ENCODE measurements at regions not wholly inside any gene's neighbourhood (a gene's known extent, or its start where the extent isn't known, plus 50 kb on each side); places are given as distances from the start of the nearest gene placed in this dataset.

DNA sequence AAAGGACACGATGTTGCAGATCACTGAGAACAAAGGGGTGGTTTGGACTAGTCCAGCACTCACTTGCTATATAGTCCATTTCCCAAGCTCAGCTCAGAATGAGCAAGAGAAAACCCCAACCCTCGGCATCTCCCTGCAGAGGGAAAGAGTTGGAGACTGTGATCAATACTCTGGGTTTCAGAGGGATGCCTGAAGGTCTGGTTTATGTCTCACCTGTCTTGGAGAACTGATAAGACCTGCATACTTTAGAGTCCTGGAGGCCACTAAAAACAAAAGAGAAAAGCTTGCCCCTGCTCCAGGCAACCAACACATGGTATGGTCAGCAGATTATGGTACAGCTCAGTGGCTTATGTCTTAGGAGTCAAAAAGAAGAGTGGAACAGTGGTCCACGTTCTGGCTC, 1006.9 kb downstream of the CDH9 start:
- TF ChIP-seq, protein P1, sequence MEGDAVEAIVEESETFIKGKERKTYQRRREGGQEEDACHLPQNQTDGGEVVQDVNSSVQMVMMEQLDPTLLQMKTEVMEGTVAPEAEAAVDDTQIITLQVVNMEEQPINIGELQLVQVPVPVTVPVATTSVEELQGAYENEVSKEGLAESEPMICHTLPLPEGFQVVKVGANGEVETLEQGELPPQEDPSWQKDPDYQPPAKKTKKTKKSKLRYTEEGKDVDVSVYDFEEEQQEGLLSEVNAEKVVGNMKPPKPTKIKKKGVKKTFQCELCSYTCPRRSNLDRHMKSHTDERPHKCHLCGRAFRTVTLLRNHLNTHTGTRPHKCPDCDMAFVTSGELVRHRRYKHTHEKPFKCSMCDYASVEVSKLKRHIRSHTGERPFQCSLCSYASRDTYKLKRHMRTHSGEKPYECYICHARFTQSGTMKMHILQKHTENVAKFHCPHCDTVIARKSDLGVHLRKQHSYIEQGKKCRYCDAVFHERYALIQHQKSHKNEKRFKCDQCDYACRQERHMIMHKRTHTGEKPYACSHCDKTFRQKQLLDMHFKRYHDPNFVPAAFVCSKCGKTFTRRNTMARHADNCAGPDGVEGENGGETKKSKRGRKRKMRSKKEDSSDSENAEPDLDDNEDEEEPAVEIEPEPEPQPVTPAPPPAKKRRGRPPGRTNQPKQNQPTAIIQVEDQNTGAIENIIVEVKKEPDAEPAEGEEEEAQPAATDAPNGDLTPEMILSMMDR (IDR thresholded peaks at IDR 0.05; ENCODE audit: insufficient read depth, low read depth, low read length) = no peak
- TF ChIP-seq EZH2 (IDR thresholded peaks at IDR 0.05; ENCODE audit: insufficient read depth, low read length) = no peak

All from astrocyte (in vitro differentiated cells and primary cell).